ENCODE measurements at regions not wholly inside any gene's neighbourhood (a gene's known extent, or its start where the extent isn't known, plus 50 kb on each side); places are given as distances from the start of the nearest gene placed in this dataset.
A peak's percentile ranks its signal among the peaks of the same experiment; 100 is the strongest.
"Not testable (repeated sequence)": the region's sequence is repeated elsewhere in the genome, so short reads cannot be mapped to it uniquely, and the experiment has no call there.

DNA sequence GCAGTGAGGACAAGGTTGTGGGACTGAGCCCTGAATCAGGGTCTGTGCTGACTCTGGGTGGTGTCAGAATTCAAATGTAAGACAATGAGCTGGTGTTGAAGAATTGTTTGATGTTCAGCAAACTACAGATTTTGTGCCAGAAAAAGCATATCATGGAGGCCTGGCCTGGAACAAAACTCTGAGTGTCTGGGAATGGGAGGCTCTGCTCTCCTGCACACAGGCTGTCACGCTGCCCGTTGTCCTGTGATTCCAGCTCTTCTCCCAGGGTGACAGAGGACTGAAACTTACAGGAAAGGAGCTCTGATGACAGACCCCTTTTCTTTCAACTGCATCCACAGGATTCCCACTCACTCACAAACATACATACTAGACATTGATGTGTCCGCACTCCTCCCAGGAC, 120.1 kb downstream of the ZNF486 start:
- no peak for DNase-seq (ENCODE audit: low spot score)
- TF ChIP-seq, protein P1, sequence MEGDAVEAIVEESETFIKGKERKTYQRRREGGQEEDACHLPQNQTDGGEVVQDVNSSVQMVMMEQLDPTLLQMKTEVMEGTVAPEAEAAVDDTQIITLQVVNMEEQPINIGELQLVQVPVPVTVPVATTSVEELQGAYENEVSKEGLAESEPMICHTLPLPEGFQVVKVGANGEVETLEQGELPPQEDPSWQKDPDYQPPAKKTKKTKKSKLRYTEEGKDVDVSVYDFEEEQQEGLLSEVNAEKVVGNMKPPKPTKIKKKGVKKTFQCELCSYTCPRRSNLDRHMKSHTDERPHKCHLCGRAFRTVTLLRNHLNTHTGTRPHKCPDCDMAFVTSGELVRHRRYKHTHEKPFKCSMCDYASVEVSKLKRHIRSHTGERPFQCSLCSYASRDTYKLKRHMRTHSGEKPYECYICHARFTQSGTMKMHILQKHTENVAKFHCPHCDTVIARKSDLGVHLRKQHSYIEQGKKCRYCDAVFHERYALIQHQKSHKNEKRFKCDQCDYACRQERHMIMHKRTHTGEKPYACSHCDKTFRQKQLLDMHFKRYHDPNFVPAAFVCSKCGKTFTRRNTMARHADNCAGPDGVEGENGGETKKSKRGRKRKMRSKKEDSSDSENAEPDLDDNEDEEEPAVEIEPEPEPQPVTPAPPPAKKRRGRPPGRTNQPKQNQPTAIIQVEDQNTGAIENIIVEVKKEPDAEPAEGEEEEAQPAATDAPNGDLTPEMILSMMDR (IDR thresholded peaks at IDR 0.05), result no peak
- ATAC-seq (ENCODE audit: low FRiP score), result no peak

DNA sequence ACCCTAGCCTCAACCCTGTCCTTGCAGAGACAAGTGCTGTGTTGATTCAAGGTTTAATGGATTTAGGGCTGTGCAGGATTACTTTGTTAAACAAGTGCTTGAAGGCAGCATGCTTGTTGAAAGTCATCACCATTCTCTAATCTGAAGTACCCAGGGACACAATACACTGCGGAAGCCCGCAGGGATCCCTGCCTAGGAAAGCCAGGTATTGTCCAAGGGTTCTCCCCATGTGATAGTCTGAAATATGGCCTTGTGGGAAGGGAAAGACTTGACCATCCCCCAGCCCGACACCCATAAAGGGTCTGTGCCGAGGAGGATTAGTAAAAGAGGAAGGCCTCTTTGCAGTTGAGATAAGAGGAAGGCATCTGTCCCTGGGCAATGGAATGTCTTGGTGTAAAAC, 118.9 kb downstream of the ZNF486 start:
- not testable (repeated sequence) for DNase-seq (ENCODE audit: low spot score); ATAC-seq (ENCODE audit: low FRiP score)

DNA sequence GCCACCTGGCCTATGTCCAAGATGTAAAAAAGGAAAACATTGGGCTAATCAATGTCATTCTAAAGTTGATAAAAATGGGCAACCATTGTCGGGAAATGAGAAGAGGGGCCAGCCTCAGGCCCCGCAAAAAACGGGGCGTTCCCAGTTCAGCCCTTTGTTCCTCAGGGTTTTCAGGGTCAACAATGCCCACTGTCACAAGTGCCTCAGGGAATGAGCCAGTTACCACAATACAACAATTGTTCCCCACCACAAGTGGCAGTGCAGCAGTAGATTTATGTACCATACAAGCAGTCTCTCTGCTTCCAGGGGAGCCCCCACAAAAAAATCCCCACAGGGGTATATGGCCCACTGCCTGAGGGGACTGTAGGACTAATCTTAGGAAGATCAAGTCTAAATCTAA, 112.5 kb downstream of the ZNF486 start:
- ATAC-seq (ENCODE audit: low FRiP score) (no peak), DNase-seq (ENCODE audit: low spot score) (no peak)
- TF ChIP-seq, protein P1 (IDR thresholded peaks at IDR 0.05), result no peak

DNA sequence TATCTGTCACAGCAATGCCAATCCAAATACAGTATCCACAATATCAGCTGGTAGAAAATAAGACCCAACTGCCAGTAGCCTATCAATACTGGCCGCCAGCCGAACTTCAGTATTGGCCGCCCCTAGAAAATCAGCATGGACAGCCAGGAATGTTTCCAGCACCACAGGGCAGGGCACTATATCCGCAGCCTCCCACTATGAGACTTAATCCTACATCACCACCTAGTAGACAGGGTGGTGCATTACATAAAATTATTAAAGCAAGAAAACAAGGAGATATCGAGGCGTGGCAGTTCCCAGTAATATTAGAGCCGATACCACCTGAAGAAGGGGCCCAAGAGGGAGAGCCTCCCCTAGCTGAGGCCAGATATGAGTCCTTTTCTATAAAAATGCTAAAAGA, 111.3 kb downstream of the ZNF486 start:
- no peak for DNase-seq (ENCODE audit: low spot score)
- ATAC-seq (ENCODE audit: low FRiP score), result peak; percentile 76
- TF ChIP-seq, protein P1 (IDR thresholded peaks at IDR 0.05), result peak in 1 of 3 donors; percentile 10

DNA sequence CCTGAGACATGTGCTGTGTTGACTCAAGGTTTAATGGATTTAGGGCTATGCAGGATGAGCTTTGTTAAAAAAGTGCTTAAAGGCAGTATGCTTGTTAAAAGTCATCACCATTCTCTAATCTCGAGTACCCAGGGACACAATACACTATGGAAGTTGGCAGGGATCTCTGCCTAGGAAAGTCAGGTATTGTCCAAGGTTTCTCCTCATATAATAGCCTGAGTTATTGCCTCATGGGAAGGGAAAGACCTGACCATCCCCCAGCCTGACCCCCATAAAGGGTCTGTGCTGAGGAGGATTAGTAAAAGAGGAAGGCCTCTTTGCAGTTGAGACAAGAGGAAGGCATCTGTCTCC, 109.7 kb downstream of the ZNF486 start:
- DNase-seq (ENCODE audit: low spot score); ATAC-seq (ENCODE audit: low FRiP score): not testable (repeated sequence)

DNA sequence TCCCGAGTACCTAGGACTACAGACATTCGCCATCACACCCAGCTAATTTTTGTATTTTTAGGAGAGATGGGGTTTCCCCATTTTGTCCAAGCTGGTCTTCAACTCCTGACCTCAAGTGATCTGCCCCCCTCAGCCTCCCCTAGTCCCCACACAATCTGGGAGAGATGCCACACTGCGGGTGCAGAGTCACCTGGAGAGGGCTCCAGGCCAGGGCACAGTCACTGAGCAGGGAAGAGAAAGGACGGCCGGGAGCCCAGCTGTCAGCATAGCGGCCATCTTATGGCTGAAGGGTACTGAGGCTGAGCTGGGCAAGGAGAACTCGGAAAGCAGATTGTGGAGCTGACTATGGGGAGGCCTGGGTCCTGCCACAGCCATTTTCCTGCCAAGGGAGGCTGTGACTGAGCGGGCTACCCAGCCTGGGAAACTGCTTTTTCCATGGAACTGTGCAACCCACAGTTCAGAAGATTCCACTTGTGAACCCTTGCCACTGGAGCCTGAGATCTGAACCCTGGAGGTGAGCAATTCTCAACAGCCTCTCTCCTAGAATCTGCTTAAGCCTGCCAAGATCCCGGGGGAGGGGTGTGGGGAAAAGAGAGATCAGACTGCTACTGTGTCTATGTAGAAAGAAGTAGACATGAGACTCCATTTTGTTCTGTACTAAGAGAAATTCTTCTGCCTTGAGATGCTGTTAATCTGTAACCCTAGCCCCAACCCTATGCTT, 109.2 kb downstream of the ZNF486 start:
- no peak for ATAC-seq (ENCODE audit: low FRiP score)
- TF ChIP-seq, protein P1 (IDR thresholded peaks at IDR 0.05), result no peak

DNA sequence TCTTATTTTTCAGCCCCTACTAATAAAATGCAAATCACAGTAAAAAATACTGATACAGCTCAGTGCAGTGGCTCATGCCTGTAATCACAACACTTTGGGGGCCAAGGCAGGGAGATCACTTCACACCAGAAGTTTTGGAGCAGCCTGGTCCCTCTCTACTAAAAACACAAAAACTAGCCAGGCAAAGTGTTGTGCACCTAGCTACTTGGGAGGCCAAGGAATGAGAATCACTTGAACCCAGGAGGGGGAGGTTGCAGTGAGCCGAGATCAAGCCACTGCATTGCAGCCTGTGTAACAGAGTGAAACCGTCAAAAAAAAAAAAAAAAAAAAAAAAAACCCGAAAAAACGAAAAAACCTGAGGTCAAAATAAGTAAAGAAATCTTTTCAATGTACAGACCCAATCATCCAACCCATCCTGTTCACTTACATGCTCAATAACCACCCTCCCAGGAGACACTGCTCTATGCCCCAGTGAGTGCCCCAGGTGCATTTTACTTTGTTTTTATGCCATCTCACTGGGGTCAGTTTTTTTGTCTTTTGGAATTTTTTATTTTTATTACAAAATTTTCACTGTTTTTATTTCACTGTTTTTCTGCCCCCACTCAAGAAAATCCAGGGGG, 107.0 kb downstream of the ZNF486 start:
- TF ChIP-seq, protein P1 (IDR thresholded peaks at IDR 0.05), result no peak
- DNase-seq (ENCODE audit: low spot score) (no peak), ATAC-seq (ENCODE audit: low FRiP score) (no peak)

More for the DNA sequence above, 109.2 kb downstream of the ZNF486 start:
- no peak for DNase-seq (ENCODE audit: low spot score)

DNA sequence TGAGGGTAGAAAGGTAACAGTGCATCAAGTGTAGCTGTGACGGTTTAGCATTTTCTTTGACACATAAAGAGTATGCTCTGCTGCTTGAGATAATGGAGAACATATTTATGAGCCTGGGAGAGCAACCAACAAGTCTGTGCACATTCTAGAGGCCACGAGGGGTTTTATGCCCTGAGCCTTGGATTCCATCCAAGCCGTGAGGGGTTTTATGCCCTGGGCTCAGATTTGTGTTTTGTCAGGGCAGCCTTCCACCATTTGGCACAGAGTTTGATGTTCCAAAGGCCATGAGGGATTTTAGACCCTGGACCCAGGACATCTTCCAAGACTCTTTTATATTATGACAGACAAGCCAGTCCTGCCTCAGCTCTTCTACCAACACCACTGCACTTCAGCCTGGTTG, 106.4 kb downstream of the ZNF486 start:
- TF ChIP-seq, protein P1 (IDR thresholded peaks at IDR 0.05), result no peak
- no peak for ATAC-seq (ENCODE audit: low FRiP score)
- DNase-seq (ENCODE audit: low spot score), result no peak

DNA sequence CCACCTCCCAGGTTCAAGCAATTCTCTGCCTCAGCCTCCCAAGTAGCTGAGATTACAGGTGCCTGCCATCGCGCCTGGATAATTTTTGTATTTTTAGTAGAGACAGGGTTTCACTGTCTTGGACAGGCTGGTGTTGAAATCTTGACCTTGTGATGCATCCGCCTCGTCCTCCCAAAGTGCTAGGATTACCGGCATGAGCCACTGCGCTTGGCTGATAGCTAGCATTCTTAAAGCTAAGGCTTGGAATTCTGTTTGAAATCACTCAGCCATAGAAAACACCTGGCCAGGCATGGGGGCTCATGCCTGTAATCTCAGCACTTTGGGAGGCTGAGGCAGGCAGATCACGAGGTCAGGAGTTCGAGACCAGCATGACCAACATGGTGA, 105.6 kb downstream of the ZNF486 start:
- not testable (repeated sequence) for ATAC-seq (ENCODE audit: low FRiP score); DNase-seq (ENCODE audit: low spot score)

DNA sequence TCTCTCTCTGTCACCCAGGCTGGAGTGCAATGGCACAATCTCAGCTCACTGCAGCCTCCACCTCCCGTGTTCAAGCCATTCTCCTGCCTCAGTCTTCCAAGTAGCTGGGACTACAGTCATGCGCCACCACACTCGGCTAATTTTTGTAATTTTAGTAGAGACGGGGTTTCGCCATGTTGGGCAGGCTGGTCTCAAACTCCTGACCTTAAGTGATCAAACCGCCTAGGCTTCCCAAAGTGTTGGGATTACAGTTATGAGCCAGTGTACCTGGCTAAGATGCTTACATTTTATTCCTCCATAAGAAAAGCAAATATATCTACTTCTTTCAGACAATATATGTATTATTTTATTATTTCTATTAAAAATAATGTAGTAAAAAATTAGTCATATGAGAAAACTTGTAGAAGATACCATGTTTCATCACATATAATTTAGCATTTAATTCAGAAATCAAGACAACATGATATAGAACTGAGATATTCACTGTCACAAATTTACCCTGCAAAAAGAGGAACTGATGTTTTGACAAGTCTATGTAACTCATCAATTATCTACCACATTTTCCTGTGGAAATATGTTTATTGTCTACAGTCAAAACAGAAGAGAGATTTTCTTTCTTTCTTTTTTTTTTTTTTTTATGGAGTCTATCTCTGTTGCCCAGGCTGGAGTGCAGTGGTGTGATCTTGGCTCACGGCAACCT, 105.1 kb downstream of the ZNF486 start:
- ATAC-seq (ENCODE audit: low FRiP score); DNase-seq (ENCODE audit: low spot score): not testable (repeated sequence)
